Stomach (tissue), 8 donors: ENCODE measurements at regions not wholly inside any gene's neighbourhood (a gene's known extent, or its start where the extent isn't known, plus 50 kb on each side); places are given as distances from the start of the nearest gene placed in this dataset.

Experiments
- DNase-seq, 2 donors: peaks; one replicate each; pipeline versions ENCODE4 v3.0.0 to v3.0.0-alpha.2; 2013 to 2019
- H3K27ac ChIP-seq, 5 donors: fragments of 200-600 bp in 4 of 5; sonication (generic) in 4 of 5; one replicate each; pipeline ENCODE4 v1.5.1; 2013 to 2019; ENCODE audit warnings: mild to moderate bottlenecking in 1 of 5, moderate library complexity in 1 of 5
- H3K27me3 ChIP-seq, 3 donors: fragments of 200-600 bp; sonication (generic); one replicate each; pipeline ENCODE4 v1.5.1; 2017 to 2019; ENCODE audit warnings: mixed run types in 1 of 3
- H3K36me3 ChIP-seq, 4 donors: fragments of 200-600 bp; sonication (generic); 1 replicate in 3 of 4; 2 replicates in 1 of 4; pipeline ENCODE4 v1.5.1; 2016 to 2019
- H3K4me1 ChIP-seq, 4 donors: fragments of 200-600 bp; sonication (generic); one replicate each; pipeline ENCODE4 v1.5.1; 2016 to 2019
- H3K4me3 ChIP-seq, 4 donors: fragments of 200-600 bp; sonication (generic) in 3 of 4; one replicate each; pipeline ENCODE4 v1.5.1; 2016 to 2019; ENCODE audit warnings: mild to moderate bottlenecking in 1 of 4
- H3K9me3 ChIP-seq, 4 donors: fragments of 200-600 bp; sonication (generic); one replicate each; pipeline ENCODE4 v1.5.1; 2016 to 2019
- EP300 ChIP-seq: sonication (generic); formaldehyde crosslinking; IDR thresholded peaks from one replicate; pipeline ENCODE4 v1.6.1; 2017; ENCODE audit warnings: antibody characterized with exemption
- POLR2A ChIP-seq, 4 donors: fragments of 450-650 bp; IDR thresholded peaks; one replicate each; pipeline ENCODE4 v1.6.1; 2016; ENCODE audit warnings: antibody characterized with exemption in 4 of 4, control low read depth in 2 of 4, mild to moderate bottlenecking in 1 of 4, moderate library complexity in 1 of 4
- POLR2AphosphoS5 ChIP-seq, 3 donors: sonication (generic); formaldehyde crosslinking; IDR thresholded peaks; one replicate each; pipeline ENCODE4 v1.6.1; 2016; ENCODE audit warnings: antibody characterized with exemption in 3 of 3
- WGBS, 5 donors: extraction: QIAGEN DNeasy Blood & Tissue Kit in 3 of 5; methylation state at CpG; one replicate each; pipeline versions ENCODE4 v1.1.5 to v1.1.7; 2013 to 2018; 5-methylcytosine and 5-hydroxymethylcytosine counted together
- intact Hi-C: fragments of 100-400 bp; cut with DNase I; formaldehyde crosslinking; loops from one replicate; pipeline ENCODE4 v1.15.1; 2023; ENCODE audit warnings: low total_unique reads
- TF ChIP-seq, protein P1 (sequence below), 7 experiments: fragments of 450-650 bp in 4 of 7; fragments of 200-600 bp in 3 of 7; sonication (generic) in 3 of 7; IDR thresholded peaks; one replicate each; pipeline ENCODE4 v1.5.1; 2016 to 2019; ENCODE audit warnings: antibody characterized with exemption in 7 of 7, control low read depth in 2 of 7, mild to moderate bottlenecking in 1 of 7
- donor health status: healthy with polysubstance abuse.
- donor health status: Bipolar disorder and iron deficiency.
- donor health status: healthy.

DNA sequence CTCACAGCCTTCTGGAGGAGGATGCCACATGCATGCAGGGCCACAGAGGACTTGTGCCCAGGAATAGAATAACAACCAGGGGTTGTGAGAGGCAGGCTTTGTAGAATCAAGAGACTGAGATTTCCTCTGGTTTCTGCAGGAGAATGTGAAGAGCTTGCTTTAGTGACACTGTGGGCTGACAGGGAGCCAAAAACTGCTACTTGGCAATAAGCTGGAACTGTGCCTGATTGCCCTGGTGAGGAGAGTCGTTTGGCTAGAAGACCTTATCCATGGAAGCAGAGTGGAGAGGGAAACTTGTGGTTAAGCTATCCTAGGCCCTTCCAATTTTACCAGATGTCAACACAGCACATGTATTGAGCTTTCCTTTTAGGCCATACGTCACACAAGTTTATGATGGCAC, 902.1 kb downstream of the MRPL39 start:
- 43 to 63% (median 53%) methylated on average over 2 of the region's 2 CpGs for WGBS, 5 donors
- H3K36me3 ChIP-seq, result no peaks in the 10 kb centered on the region
- DNase-seq, result no peak
- no peaks in the 10 kb centered on the region for H3K27me3 ChIP-seq
- no peak for TF ChIP-seq EP300
- no peak for TF ChIP-seq POLR2A (IDR thresholded peaks at IDR 0.05)
- TF ChIP-seq POLR2AphosphoS5 (IDR thresholded peaks at IDR 0.05), result no peak
- TF ChIP-seq, protein P1, sequence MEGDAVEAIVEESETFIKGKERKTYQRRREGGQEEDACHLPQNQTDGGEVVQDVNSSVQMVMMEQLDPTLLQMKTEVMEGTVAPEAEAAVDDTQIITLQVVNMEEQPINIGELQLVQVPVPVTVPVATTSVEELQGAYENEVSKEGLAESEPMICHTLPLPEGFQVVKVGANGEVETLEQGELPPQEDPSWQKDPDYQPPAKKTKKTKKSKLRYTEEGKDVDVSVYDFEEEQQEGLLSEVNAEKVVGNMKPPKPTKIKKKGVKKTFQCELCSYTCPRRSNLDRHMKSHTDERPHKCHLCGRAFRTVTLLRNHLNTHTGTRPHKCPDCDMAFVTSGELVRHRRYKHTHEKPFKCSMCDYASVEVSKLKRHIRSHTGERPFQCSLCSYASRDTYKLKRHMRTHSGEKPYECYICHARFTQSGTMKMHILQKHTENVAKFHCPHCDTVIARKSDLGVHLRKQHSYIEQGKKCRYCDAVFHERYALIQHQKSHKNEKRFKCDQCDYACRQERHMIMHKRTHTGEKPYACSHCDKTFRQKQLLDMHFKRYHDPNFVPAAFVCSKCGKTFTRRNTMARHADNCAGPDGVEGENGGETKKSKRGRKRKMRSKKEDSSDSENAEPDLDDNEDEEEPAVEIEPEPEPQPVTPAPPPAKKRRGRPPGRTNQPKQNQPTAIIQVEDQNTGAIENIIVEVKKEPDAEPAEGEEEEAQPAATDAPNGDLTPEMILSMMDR (IDR thresholded peaks at IDR 0.05), result no peak
- no peaks in the 10 kb centered on the region for H3K4me1 ChIP-seq
- H3K27ac ChIP-seq, result no peak overlapping the region
- intact Hi-C loops, result no loop called here
- H3K9me3 ChIP-seq, result no peaks in the 10 kb centered on the region
- no peak overlapping the region for H3K4me3 ChIP-seq

- intact Hi-C loops, result no loop called here
- Histone ChIP-seq H3K4me1 (no peaks in the 10 kb centered on the region), H3K4me3 (no peak overlapping the region), H3K36me3 (no peaks in the 10 kb centered on the region), H3K9me3 (no peaks in the 10 kb centered on the region), H3K27ac (no peak overlapping the region), H3K27me3 (no peaks in the 10 kb centered on the region)
- WGBS, 5 donors, result 70 to 85% (median 79%) methylated on average over 2 of the region's 2 CpGs
- no peak for DNase-seq
- TF ChIP-seq, protein P1 (IDR thresholded peaks at IDR 0.05), result no peak
- no peak for TF ChIP-seq EP300
- TF ChIP-seq POLR2AphosphoS5 (IDR thresholded peaks at IDR 0.05), result no peak
- no peak for TF ChIP-seq POLR2A (IDR thresholded peaks at IDR 0.05)
These were observed 913.5 kb downstream of the MRPL39 start for GRCh38 chr21:24693779-24694178.

DNA sequence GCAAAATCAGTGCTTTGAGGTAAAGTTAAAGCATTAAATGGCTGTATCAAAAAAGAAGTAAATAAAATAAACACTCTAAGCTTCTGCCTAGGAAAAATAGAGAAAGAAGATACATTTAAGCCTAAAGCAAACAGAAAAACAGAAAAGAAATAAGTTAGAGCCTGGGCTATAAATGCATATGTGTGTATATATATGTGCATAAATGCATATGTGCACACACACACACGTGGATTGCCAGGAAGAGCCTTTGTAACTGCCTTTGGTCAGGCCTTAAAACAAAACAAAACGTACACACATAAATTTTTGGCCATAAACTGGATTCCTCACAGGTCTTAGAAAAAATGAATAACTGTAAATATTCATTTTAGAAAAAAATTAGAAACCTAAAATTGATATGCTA, 925.8 kb downstream of the MRPL39 start:
- H3K4me1 ChIP-seq, result no peaks in the 10 kb centered on the region
- no peak for TF ChIP-seq POLR2AphosphoS5 (IDR thresholded peaks at IDR 0.05)
- no peak for TF ChIP-seq EP300
- TF ChIP-seq, protein P1 (IDR thresholded peaks at IDR 0.05), result no peak
- TF ChIP-seq POLR2A (IDR thresholded peaks at IDR 0.05), result no peak
- H3K27ac ChIP-seq, result no peak overlapping the region
- 10 to 45% (median 26%) methylated on average over 2 of the region's 2 CpGs for WGBS, 5 donors
- no peaks in the 10 kb centered on the region for H3K36me3 ChIP-seq
- DNase-seq, result no peak
- H3K27me3 ChIP-seq, result no peaks in the 10 kb centered on the region
- intact Hi-C loops, result no loop called here
- peaks cover 0 to 6% (median 0%) of the 10 kb centered on the region in 4 donors for H3K9me3 ChIP-seq
- no peak overlapping the region for H3K4me3 ChIP-seq

DNA sequence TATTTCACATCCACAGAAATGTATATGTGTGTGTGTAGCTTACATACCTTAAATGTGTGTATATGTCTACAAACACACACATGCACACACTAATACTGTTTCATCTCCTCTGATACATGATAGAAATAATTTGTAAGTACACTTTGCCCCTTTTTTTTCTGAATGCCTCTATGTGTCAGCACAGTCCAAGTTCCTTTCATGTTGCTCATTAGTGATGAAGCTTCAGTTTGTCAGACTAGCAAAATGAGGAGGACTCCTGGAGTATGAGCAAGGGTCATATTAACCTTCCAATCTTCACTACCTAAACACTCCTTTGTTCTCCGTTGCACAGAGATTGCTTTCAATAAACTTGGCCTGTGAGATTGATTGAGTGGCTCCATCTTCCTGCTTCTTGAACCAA, 935.4 kb downstream of the MRPL39 start:
- no peak for DNase-seq
- Histone ChIP-seq H3K9me3 (no peaks in the 10 kb centered on the region), H3K36me3 (no peaks in the 10 kb centered on the region), H3K27me3 (no peaks in the 10 kb centered on the region), H3K4me1 (no peaks in the 10 kb centered on the region), H3K27ac (no peak overlapping the region), H3K4me3 (no peak overlapping the region)
- intact Hi-C loops, result no loop called here
- TF ChIP-seq POLR2A (IDR thresholded peaks at IDR 0.05) (no peak), POLR2AphosphoS5 (IDR thresholded peaks at IDR 0.05) (no peak), EP300 (no peak)
- TF ChIP-seq, protein P1 (IDR thresholded peaks at IDR 0.05), result no peak
- 13 to 32% (median 22%) methylated on average over 1 of the region's 1 CpG for WGBS, 5 donors
